Bronchial epithelial cell (primary cell): ENCODE measurements at regions not wholly inside any gene's neighbourhood (a gene's known extent, or its start where the extent isn't known, plus 50 kb on each side); places are given as distances from the start of the nearest gene placed in this dataset.

Source experiments
- DNase-seq: peaks from one replicate; pipeline ENCODE4 v3.0.0-alpha.2; 2010; ENCODE audit warnings: low read depth
- FAIRE-seq: peaks from 2 replicates; lab custom pipeline; 2011; peaks lifted over from hg19 to GRCh38; lab: Jason Lieb, UNC
- H3K27me3 ChIP-seq: 2 replicates; pipeline ENCODE4 v1.5.1; 2011; ENCODE audit warnings: low read length; ENCODE audit not compliant: control insufficient read depth, insufficient read depth
- H3K36me3 ChIP-seq: 2 replicates; pipeline ENCODE4 v1.5.1; 2011; ENCODE audit warnings: low read length; ENCODE audit not compliant: control insufficient read depth, insufficient read depth
- H3K4me3 ChIP-seq: 2 replicates; pipeline ENCODE4 v1.5.1; 2011; ENCODE audit warnings: mild to moderate bottlenecking, low read depth, low read length, control low read depth
- CTCF ChIP-seq: IDR thresholded peaks from 2 replicates; pipeline ENCODE4 v1.5.1; 2011; ENCODE audit warnings: mild to moderate bottlenecking, moderate library complexity, low read length, control low read depth, inconsistent platforms; ENCODE audit not compliant: insufficient read depth, severe bottlenecking

GRCh38 chr5:142542078-142542477 lies 143.8 kb downstream of the FGF1 start:
- no peak for FAIRE-seq
- no peak for DNase-seq
- Histone ChIP-seq H3K27me3 (no peaks in the 10 kb centered on the region), H3K36me3 (no peaks in the 10 kb centered on the region), H3K4me3 (no peak overlapping the region)
- no peak for TF ChIP-seq CTCF

GRCh38 chr5:142540922-142541422 lies 144.9 kb downstream of the FGF1 start:
- Histone ChIP-seq H3K4me3 (no peak overlapping the region), H3K36me3 (no peaks in the 10 kb centered on the region), H3K27me3 (no peaks in the 10 kb centered on the region)
- DNase-seq, result no peak
- TF ChIP-seq CTCF, result no peak
- no peak for FAIRE-seq

GRCh38 chr5:142539154-142539740 lies 146.6 kb downstream of the FGF1 start:
- no peaks in the 10 kb centered on the region for H3K36me3 ChIP-seq
- H3K4me3 ChIP-seq, result no peak overlapping the region
- DNase-seq, result no peak
- no peaks in the 10 kb centered on the region for H3K27me3 ChIP-seq
- FAIRE-seq, result no peak
- no peak for TF ChIP-seq CTCF

- no peak for TF ChIP-seq CTCF
- FAIRE-seq, result no peak
- Histone ChIP-seq H3K4me3 (no peak overlapping the region), H3K27me3 (no peaks in the 10 kb centered on the region), H3K36me3 (no peaks in the 10 kb centered on the region)
- peak; percentile 65 for DNase-seq
These were observed 148.0 kb downstream of the FGF1 start for GRCh38 chr5:142537938-142538337.

- Histone ChIP-seq H3K36me3 (no peaks in the 10 kb centered on the region), H3K27me3 (no peaks in the 10 kb centered on the region), H3K4me3 (no peak overlapping the region)
- no peak for TF ChIP-seq CTCF
- DNase-seq (no peak), FAIRE-seq (no peak)
These were observed 153.1 kb downstream of the FGF1 start for GRCh38 chr5:142532781-142533176.

GRCh38 chr5:142531977-142532780 lies 153.7 kb downstream of the FGF1 start:
- H3K27me3 ChIP-seq, result no peaks in the 10 kb centered on the region
- H3K4me3 ChIP-seq, result no peak overlapping the region
- no peak for TF ChIP-seq CTCF
- FAIRE-seq, result no peak
- H3K36me3 ChIP-seq, result no peaks in the 10 kb centered on the region
- DNase-seq, result no peak
